IMR-90 (cell line): ENCODE measurements at regions not wholly inside any gene's neighbourhood (a gene's known extent, or its start where the extent isn't known, plus 50 kb on each side); places are given as distances from the start of the nearest gene placed in this dataset.

ENCODE experiments used
- ATAC-seq: fragments of 200-7000 bp; cut with Tn5 transposase; 2 replicates; pipeline ENCODE4 v1.9.1; 2020; ENCODE audit warnings: low read depth, mild to moderate bottlenecking, moderate library complexity
- BruUV-seq: library from RNA; stranded (reverse); fragments of 400-500 nt; replicated peaks from 2 replicates; lab custom pipeline; 2021; lab: Mats Ljungman, UMichigan
- CTCF ChIA-PET: fragments of 300-600 bp; formaldehyde crosslinking; extraction: SDS; loops from one replicate; lab custom pipeline; 2021; ENCODE audit warnings: antibody characterized with exemption; lab: Yijun Ruan, JAX
- POLR2A ChIA-PET: fragments of 300-600 bp; sonication (Branson Sonifier 250); formaldehyde crosslinking; loops from one replicate; lab custom pipeline; 2022; ENCODE audit warnings: antibody characterized with exemption; ENCODE audit not compliant: unreplicated experiment; lab: Charles Lee
- DNase-seq: peaks from one replicate; pipeline ENCODE4 v3.0.0; 2013
- H2AFZ ChIP-seq: replicated peaks from 2 replicates; pipeline ENCODE3; 2013; ENCODE audit warnings: low read length, mild to moderate bottlenecking; ENCODE audit not compliant: poor library complexity
- H2AK5ac ChIP-seq: 2 replicates; pipeline ENCODE4 v1.6.1; 2013; ENCODE audit warnings: low read depth, low read length, inconsistent platforms
- H2AK9ac ChIP-seq: replicated peaks from 2 replicates; pipeline ENCODE3; 2013; ENCODE audit warnings: mild to moderate bottlenecking, low read depth, low read length, moderate library complexity; ENCODE audit not compliant: poor library complexity
- H2BK120ac ChIP-seq: 2 replicates; pipeline ENCODE4 v1.6.1; 2013; ENCODE audit warnings: low read depth, low read length, inconsistent platforms
- H2BK15ac ChIP-seq: 3 replicates; pipeline ENCODE4 v1.6.1; 2013; ENCODE audit warnings: low read depth, low read length, inconsistent platforms
- H2BK20ac ChIP-seq: 2 replicates; pipeline ENCODE4 v1.6.1; 2013; ENCODE audit warnings: low read depth, mild to moderate bottlenecking, inconsistent platforms, low read length, moderate library complexity
- H2BK5ac ChIP-seq: 2 replicates; pipeline ENCODE4 v1.6.1; 2013; ENCODE audit warnings: mild to moderate bottlenecking, low read depth, low read length, inconsistent platforms; ENCODE audit not compliant: poor library complexity, severe bottlenecking
- H3K14ac ChIP-seq: replicated peaks from 2 replicates; pipeline ENCODE4 v1.6.1; 2013; ENCODE audit warnings: low read depth, low read length, inconsistent platforms
- H3K18ac ChIP-seq: 2 replicates; pipeline ENCODE4 v1.6.1; 2013; ENCODE audit warnings: low read depth, low read length, control low read depth
- H3K23ac ChIP-seq: 2 replicates; pipeline ENCODE4 v1.6.1; 2013; ENCODE audit warnings: low read depth, low read length, inconsistent platforms
- H3K27ac ChIP-seq: 2 replicates; pipeline ENCODE4 v1.5.1; 2013; ENCODE audit warnings: mild to moderate bottlenecking, control low read depth, low read length; ENCODE audit not compliant: insufficient read depth
- H3K27me3 ChIP-seq: 2 replicates; pipeline ENCODE4 v1.6.1; 2013; ENCODE audit warnings: low read length; ENCODE audit not compliant: control insufficient read depth, insufficient read depth
- H3K36me3 ChIP-seq: 2 replicates; pipeline ENCODE4 v1.6.1; 2013; ENCODE audit warnings: low read length, mixed read lengths; ENCODE audit not compliant: control insufficient read depth, insufficient read depth
- H3K4ac ChIP-seq: 2 replicates; pipeline ENCODE4 v1.6.1; 2013; ENCODE audit warnings: low read depth, low read length, inconsistent platforms
- H3K4me1 ChIP-seq: 2 replicates; pipeline ENCODE4 v1.6.1; 2013; ENCODE audit warnings: low read length, mixed read lengths; ENCODE audit not compliant: control insufficient read depth, insufficient read depth
- H3K4me2 ChIP-seq: 2 replicates; pipeline ENCODE4 v1.6.1; 2013; ENCODE audit warnings: low read depth, mild to moderate bottlenecking, control low read depth, low read length, moderate library complexity
- H3K4me3 ChIP-seq: 2 replicates; pipeline ENCODE4 v1.5.1; 2013; ENCODE audit warnings: low read depth, mild to moderate bottlenecking, control low read depth, low read length, moderate library complexity; ENCODE audit not compliant: insufficient read depth
- H3K56ac ChIP-seq: 2 replicates; pipeline ENCODE4 v1.6.1; 2013; ENCODE audit warnings: low read length, inconsistent platforms; ENCODE audit not compliant: insufficient read depth; ENCODE audit errors: extremely low read depth
- H3K79me1 ChIP-seq, 2 experiments: 2 replicates each; pipeline ENCODE4 v1.6.1; 2013; ENCODE audit warnings: low read length in 2 of 2, inconsistent platforms in 1 of 2, low read depth in 1 of 2
- H3K9ac ChIP-seq: 2 replicates; pipeline ENCODE4 v1.6.1; 2013; ENCODE audit warnings: low read depth, low read length, control low read depth
- H3K9me1 ChIP-seq: 2 replicates; pipeline ENCODE4 v1.6.1; 2013; ENCODE audit warnings: low read length, inconsistent platforms; ENCODE audit not compliant: insufficient read depth
- H3K9me3 ChIP-seq: 2 replicates; pipeline ENCODE4 v1.6.1; 2013; ENCODE audit warnings: low read length; ENCODE audit not compliant: control insufficient read depth, insufficient read depth
- H4K20me1 ChIP-seq: 2 replicates; pipeline ENCODE4 v1.6.1; 2013; ENCODE audit warnings: low read length, inconsistent platforms; ENCODE audit not compliant: insufficient read depth
- H4K5ac ChIP-seq: 2 replicates; pipeline ENCODE4 v1.6.1; 2013; ENCODE audit warnings: mild to moderate bottlenecking, low read depth, low read length, control low read depth
- H4K8ac ChIP-seq, 2 experiments: 2 replicates each; pipeline ENCODE4 v1.6.1; 2013; ENCODE audit warnings: low read depth in 2 of 2, low read length in 2 of 2, control low read depth in 1 of 2, inconsistent platforms in 1 of 2
- H4K91ac ChIP-seq: 2 replicates; pipeline ENCODE4 v1.6.1; 2013; ENCODE audit warnings: low read depth, low read length, inconsistent platforms; ENCODE audit not compliant: insufficient read depth
- CEBPB ChIP-seq: IDR thresholded peaks from 2 replicates; pipeline ENCODE4 v1.6.1; 2012; ENCODE audit warnings: low read depth, low read length, improper control_type of control experiment
- MAZ ChIP-seq: IDR thresholded peaks from 2 replicates; pipeline ENCODE4 v1.6.1; 2012; ENCODE audit warnings: low read depth, mild to moderate bottlenecking, low read length, improper control_type of control experiment, moderate library complexity, borderline replicate concordance
- MXI1 ChIP-seq: IDR thresholded peaks from 2 replicates; pipeline ENCODE4 v1.6.1; 2012; ENCODE audit warnings: low read depth, mild to moderate bottlenecking, low read length, moderate library complexity, borderline replicate concordance
- RCOR1 ChIP-seq: IDR thresholded peaks from 2 replicates; pipeline ENCODE4 v1.6.1; 2012; ENCODE audit warnings: mild to moderate bottlenecking, low read length, improper control_type of control experiment; ENCODE audit not compliant: insufficient replicate concordance
- SMC3 ChIP-seq: fragments of 150-350 bp; IDR thresholded peaks from 2 replicates; pipeline ENCODE4 v1.6.1; 2016; ENCODE audit warnings: low read depth, mild to moderate bottlenecking, antibody characterized with exemption, low read length, moderate library complexity
- USF2 ChIP-seq: fragments of 150-350 bp; IDR thresholded peaks from 2 replicates; pipeline ENCODE4 v1.6.1; 2017; ENCODE audit warnings: mild to moderate bottlenecking, antibody characterized with exemption, low read length, low read depth
- dilution Hi-C: fragments of 300-500 bp; cut with HindIII; formaldehyde crosslinking; loops from one replicate; pipeline ENCODE4 v1.14.3; 2018; ENCODE audit warnings: low sequenced_read_pairs; ENCODE audit not compliant: unreplicated experiment
- in situ Hi-C: fragments of 300-500 bp; cut with MboI; formaldehyde crosslinking; loops from 3 replicates; pipeline ENCODE4 v1.14.3; 2019; ENCODE audit warnings: low sequenced_read_pairs, inconsistent platforms, mixed read lengths
- intact Hi-C: fragments of 100-400 bp; cut with micrococcal nuclease; formaldehyde crosslinking; loops from 2 replicates; pipeline ENCODE4 v1.10.0; 2022

GRCh38 chr9:99712214-99712613, 109.5 kb upstream of the NR4A3 start:
- Histone ChIP-seq H3K4me2 (no peak overlapping the region), H2BK5ac (no peak overlapping the region), H2BK15ac (no peak overlapping the region), H4K5ac (no peak overlapping the region), H3K18ac (no peak overlapping the region), H3K9me1 (no peaks in the 10 kb centered on the region), H3K36me3 (no peaks in the 10 kb centered on the region), H2BK20ac (no peak overlapping the region), H4K8ac (no peak overlapping the region), H3K79me1 (no peaks in the 10 kb centered on the region), H3K9me3 (no peaks in the 10 kb centered on the region), H3K27ac (no peak overlapping the region), H3K4me1 (no peaks in the 10 kb centered on the region), H3K56ac (no peak overlapping the region), H4K91ac (no peak overlapping the region), H3K23ac (no peak overlapping the region), H3K4ac (no peak overlapping the region), H3K27me3 (peaks cover 5% of the 10 kb centered on the region; the same call in 1 of the 2 replicates), H4K20me1 (no peaks in the 10 kb centered on the region), H3K14ac (no peak overlapping the region), H3K9ac (no peak overlapping the region), H2AK9ac (no peak overlapping the region), H2AFZ (no peak overlapping the region), H2BK120ac (no peak overlapping the region), H2AK5ac (no peak overlapping the region), H3K4me3 (no peak overlapping the region)
- no peak for ATAC-seq
- CTCF ChIA-PET, result no interaction called here
- dilution Hi-C loops, result no loop called here
- TF ChIP-seq MAZ (no peak), CEBPB (no peak), RCOR1 (no peak), MXI1 (no peak), SMC3 (no peak), USF2 (no peak)
- in situ Hi-C loops, result no loop called here
- BruUV-seq, result no TSS peak
- intact Hi-C loops, result no loop called here
- POLR2A ChIA-PET, result no interaction called here
- no peak for DNase-seq
